Stimulated activated naive CD8-positive, alpha-beta T cell treated with anti-CD3 and anti-CD28 coated beads, Interleukin-15, Interleukin-2, amounts not matched to agents 100 ng/mL and 50 ng/mL, for 24 hours (primary cell): ENCODE measurements at regions not wholly inside any gene's neighbourhood (a gene's known extent, or its start where the extent isn't known, plus 50 kb on each side); places are given as distances from the start of the nearest gene placed in this dataset.

Experiments
- H3K27ac Mint-ChIP-seq: one replicate; pipeline ENCODE4 v1.8.0; 2021; ENCODE audit warnings: mild to moderate bottlenecking, mixed read lengths
- H3K27me3 Mint-ChIP-seq: one replicate; pipeline ENCODE4 v1.8.0; 2021; ENCODE audit warnings: mixed read lengths
- H3K36me3 Mint-ChIP-seq: one replicate; pipeline ENCODE4 v1.8.0; 2021; ENCODE audit warnings: low read depth, mixed read lengths
- H3K4me1 Mint-ChIP-seq: one replicate; pipeline ENCODE4 v1.8.0; 2021; ENCODE audit warnings: low read depth, mixed read lengths
- H3K4me3 Mint-ChIP-seq: one replicate; pipeline ENCODE4 v1.8.0; 2021; ENCODE audit warnings: mild to moderate bottlenecking, mixed read lengths
- H3K9me3 Mint-ChIP-seq: one replicate; pipeline ENCODE4 v1.8.0; 2021; ENCODE audit warnings: mixed read lengths

DNA sequence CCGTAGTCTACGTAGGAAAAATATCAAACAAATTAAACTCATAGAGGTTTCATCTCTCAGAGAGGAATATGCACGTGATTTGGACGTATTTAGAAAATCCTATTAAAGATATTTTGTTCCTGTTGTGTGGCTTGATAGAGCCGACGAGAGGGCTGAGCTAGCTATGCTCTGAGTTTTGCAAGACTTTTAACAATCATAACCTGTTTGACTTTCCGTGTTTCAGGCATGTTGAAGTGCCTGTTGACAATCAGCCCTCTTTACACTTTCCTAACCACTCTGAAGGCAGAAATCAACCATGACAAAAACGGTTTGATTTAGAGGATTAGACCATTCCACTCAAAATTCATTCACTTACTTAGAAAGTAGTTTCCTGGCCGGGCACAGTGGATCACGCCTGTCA lies 297.3 kb downstream of the ASMT start:
- H3K36me3 Mint-ChIP-seq: no peaks in the 10 kb centered on the region
- H3K4me3 Mint-ChIP-seq: no peak overlapping the region
- H3K27me3 Mint-ChIP-seq: peaks cover 13% of the 10 kb centered on the region
- H3K9me3 Mint-ChIP-seq: no peaks in the 10 kb centered on the region
- H3K4me1 Mint-ChIP-seq: no peaks in the 10 kb centered on the region
- no peak overlapping the region for H3K27ac Mint-ChIP-seq

DNA sequence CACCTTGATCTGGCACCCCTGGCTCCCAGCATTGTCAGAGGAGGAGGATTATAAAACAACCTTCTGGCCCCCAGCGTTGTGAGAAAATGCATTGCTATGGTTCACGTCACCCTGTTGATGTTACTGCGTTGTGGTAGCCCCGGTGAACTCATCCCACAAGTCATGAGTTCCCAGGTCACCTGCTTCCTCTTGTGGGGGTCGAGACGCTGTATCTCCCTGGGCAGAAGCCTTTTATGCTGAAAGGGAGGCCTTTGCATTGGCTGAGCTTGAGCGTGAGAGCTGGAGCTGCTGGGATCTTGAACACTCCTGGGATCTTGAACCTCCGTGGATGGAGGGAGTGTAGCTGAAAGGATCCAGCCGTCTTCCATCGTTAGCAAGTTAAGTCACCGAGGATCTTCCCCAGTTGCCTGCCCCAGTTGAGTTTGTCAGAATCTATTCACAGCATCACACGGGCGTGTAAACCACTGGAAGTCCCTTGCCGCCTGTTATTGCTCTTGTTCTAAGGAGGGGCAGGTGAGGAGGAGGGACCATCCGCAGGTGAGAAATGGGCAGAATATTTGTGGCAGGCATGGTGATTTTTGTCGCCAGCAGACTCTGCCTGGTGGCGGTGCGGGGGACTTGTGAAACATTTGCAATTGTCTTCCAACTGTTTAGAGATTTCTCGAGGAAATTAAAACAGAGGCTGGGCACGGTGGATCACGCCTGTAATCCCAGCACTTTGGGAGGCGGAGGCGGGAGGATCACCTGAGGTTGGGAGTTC lies 299.9 kb downstream of the ASMT start:
- no peaks in the 10 kb centered on the region for H3K36me3 Mint-ChIP-seq
- H3K4me3 Mint-ChIP-seq: no peak overlapping the region
- H3K9me3 Mint-ChIP-seq: no peaks in the 10 kb centered on the region
- H3K27ac Mint-ChIP-seq: no peak overlapping the region
- H3K27me3 Mint-ChIP-seq: peaks cover 8% of the 10 kb centered on the region
- no peaks in the 10 kb centered on the region for H3K4me1 Mint-ChIP-seq

DNA sequence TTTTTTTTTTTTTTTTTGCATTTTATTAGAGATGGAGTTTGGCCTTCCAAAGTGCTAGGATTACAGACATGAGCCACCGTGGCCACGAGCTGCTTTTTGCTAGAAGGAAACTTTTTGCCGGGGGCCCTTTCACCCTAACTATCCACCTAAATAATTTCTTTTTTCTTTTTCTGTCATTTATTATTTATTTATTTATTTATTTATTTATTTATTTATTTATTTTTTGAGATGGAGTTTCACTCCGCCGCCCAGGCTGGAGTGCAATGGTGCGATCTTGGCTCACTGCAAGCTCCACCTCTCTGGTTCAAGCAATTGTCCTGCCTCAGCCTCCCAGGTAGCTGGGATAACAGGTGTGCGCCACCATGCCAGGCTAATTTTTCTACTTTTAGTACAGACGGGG lies 303.9 kb downstream of the ASMT start:
- Mint-ChIP-seq H3K27ac (no peak overlapping the region), H3K27me3 (peaks cover 3% of the 10 kb centered on the region), H3K36me3 (no peaks in the 10 kb centered on the region), H3K9me3 (no peaks in the 10 kb centered on the region), H3K4me3 (no peak overlapping the region), H3K4me1 (no peaks in the 10 kb centered on the region)

DNA sequence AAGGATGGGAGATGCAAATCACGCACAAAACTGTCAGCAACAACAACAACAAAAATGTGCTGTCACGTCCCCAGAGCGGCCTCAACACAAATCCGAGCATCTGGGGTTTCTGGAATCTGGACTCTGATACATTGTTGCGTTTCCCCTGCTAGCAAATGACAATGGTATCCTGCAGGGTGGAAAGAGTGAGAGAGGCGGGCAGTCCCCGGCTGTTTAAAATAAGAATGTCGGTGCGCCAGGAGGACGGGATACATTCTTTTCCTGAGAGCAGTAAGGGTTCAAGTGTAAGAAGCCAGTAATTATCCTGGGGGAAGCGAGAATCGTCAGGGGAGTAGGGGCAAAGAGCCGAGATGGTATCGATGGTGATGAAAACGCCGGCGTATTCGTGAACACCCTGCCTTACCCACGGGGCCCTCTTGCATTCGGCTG lies 310.2 kb downstream of the ASMT start:
- H3K27me3 Mint-ChIP-seq: peaks cover 10% of the 10 kb centered on the region
- H3K4me1 Mint-ChIP-seq: no peaks in the 10 kb centered on the region
- H3K36me3 Mint-ChIP-seq: no peaks in the 10 kb centered on the region
- H3K4me3 Mint-ChIP-seq: no peak overlapping the region
- no peaks in the 10 kb centered on the region for H3K9me3 Mint-ChIP-seq
- H3K27ac Mint-ChIP-seq: no peak overlapping the region

DNA sequence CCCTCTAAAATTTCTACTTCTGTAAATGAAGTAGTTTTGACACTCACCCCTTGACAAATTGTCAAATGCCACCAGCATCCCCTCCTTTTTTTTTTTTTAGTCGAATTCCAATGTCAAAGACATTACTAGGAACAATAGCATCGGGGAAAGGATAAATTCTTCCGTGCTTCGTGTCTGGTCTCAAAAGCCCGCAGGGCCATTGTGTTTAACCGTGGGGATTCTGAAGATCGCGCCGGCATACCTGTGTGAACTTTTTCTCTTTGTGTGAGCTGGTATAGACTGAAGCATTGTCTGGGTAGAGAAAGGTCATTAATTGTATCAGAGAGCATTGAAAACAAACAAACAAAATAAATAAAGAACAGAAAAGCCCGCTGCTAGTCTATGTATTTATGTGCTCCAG lies 313.9 kb downstream of the ASMT start:
- H3K36me3 Mint-ChIP-seq: no peaks in the 10 kb centered on the region
- H3K27ac Mint-ChIP-seq: no peak overlapping the region
- no peaks in the 10 kb centered on the region for H3K4me1 Mint-ChIP-seq
- no peaks in the 10 kb centered on the region for H3K9me3 Mint-ChIP-seq
- H3K4me3 Mint-ChIP-seq: no peak overlapping the region
- H3K27me3 Mint-ChIP-seq: peaks cover 11% of the 10 kb centered on the region

DNA sequence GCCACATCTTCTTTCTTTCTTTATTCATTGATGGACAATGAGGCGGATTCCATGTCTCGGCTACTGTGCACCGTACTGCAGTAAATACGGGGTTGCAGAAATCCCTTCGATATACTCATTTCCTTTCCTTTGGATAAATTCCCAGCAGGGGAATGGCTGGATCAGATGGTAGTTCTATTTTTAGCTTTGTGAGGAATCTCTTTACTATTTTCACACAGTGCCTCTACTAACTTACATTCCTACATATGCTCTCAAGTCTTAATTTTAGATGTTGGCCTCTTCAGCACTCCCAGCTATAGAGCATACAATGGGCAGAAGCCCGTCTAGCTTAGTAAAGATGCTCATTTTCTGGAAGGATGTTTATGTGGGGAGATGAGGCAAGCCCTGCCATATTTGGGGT lies 317.4 kb downstream of the ASMT start:
- Mint-ChIP-seq H3K4me3 (no peak overlapping the region), H3K27ac (no peak overlapping the region), H3K36me3 (no peaks in the 10 kb centered on the region), H3K4me1 (no peaks in the 10 kb centered on the region), H3K9me3 (no peaks in the 10 kb centered on the region), H3K27me3 (peaks cover 3% of the 10 kb centered on the region)

DNA sequence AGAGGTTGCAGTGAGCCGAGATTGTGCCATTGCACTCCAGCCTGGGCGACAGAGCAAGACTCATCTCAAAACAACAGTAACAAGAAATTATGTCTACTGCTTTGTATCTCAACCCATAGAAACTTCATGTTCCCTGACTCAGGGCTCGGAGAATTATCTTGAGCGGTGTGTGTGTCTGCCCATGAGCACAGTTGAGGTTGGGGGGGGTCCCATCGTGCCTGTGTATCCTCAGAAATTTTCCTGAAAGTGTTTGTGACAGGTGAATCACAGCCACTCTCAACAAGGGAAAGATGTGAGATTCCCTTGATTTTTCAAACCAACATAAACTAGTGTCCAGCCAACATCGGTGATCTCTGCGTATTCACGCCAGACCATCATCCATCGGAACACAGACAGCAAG lies 319.1 kb downstream of the ASMT start:
- no peak overlapping the region for H3K27ac Mint-ChIP-seq
- peaks cover 3% of the 10 kb centered on the region for H3K27me3 Mint-ChIP-seq
- peaks cover 14% of the 10 kb centered on the region for H3K9me3 Mint-ChIP-seq
- H3K36me3 Mint-ChIP-seq: no peaks in the 10 kb centered on the region
- H3K4me1 Mint-ChIP-seq: no peaks in the 10 kb centered on the region
- H3K4me3 Mint-ChIP-seq: no peak overlapping the region

DNA sequence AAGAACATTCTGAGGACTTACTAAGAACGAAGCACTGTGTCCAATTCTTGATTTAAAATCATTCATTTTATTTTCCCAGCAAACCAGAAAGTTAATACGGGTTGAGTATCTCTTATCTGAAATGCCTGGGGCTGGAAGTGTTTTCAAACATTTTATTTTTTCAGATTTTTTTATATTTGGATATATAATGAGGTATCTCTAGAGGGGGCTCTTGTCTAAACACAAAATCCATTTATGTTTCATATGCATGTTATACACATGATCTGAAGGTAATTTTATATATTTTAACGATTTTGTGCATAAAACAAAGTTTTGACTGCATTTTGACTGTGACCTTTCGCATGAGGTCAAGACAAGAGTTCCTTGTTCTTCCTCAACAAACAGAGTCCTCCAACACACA lies 320.9 kb downstream of the ASMT start:
- peaks cover 17% of the 10 kb centered on the region for H3K9me3 Mint-ChIP-seq
- H3K27me3 Mint-ChIP-seq: peaks cover 3% of the 10 kb centered on the region
- H3K4me1 Mint-ChIP-seq: no peaks in the 10 kb centered on the region
- H3K36me3 Mint-ChIP-seq: no peaks in the 10 kb centered on the region
- H3K27ac Mint-ChIP-seq: no peak overlapping the region
- H3K4me3 Mint-ChIP-seq: no peak overlapping the region

DNA sequence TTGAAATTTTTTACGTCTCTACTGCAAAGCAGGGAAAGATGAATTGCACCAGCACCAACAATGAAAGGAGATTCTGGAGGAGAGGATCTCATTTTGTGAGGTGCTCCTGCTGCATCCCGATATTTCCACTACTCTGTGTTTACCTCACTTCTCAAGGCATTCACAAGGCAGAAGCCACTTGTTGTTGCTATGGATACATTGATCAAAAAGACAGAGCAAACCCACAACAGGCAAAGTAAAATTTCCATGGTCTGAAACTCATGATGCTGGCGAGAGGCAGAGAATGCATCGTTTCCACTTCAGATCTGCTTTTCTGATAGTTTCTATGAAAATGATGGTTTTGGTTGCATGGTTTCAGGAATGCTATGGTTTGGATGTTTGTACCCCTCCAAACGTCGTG lies 323.3 kb downstream of the ASMT start:
- no peaks in the 10 kb centered on the region for H3K27me3 Mint-ChIP-seq
- no peak overlapping the region for H3K4me3 Mint-ChIP-seq
- no peak overlapping the region for H3K27ac Mint-ChIP-seq
- H3K36me3 Mint-ChIP-seq: no peaks in the 10 kb centered on the region
- H3K9me3 Mint-ChIP-seq: peaks cover 17% of the 10 kb centered on the region
- no peaks in the 10 kb centered on the region for H3K4me1 Mint-ChIP-seq

DNA sequence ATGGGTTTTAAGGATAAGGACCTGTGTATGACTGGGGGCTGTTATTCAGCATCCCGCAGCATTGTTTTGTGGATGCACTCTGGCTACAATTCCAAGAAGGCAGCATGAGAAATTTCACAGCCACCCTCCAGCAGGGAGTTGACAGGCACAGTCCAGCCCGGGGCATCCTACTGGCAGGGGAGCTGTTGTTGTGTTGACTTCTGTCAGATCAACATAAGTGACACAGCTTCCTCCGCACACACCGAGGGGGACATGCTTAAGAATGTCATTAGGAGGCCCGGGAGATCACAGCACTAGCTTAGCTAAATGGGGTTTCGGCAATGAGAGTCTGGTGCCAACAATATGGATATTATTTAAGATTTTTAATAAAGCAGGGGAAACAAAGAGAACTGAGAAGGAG lies 326.5 kb downstream of the ASMT start:
- Mint-ChIP-seq H3K4me3 (no peak overlapping the region), H3K4me1 (no peaks in the 10 kb centered on the region), H3K36me3 (no peaks in the 10 kb centered on the region), H3K27ac (no peak overlapping the region), H3K27me3 (no peaks in the 10 kb centered on the region), H3K9me3 (peaks cover 17% of the 10 kb centered on the region)

DNA sequence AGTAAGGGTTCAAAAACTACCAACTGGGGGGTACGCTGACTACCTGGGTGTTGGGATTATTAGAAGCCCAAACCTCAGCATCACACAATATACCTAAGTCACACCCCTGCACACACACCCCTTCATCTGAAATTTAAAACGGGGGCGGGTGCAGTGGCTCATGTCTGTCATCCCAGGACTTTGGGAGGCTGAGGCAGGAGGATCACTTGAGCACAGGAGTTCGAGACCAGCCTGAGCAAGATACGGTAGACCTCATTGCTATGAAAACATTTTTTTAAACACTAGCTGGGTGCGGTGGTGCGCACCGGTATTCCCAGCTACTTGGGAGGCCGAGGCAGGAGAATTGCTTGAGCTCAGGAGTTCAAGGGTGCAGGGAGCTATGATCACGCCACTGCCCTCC lies 331.0 kb downstream of the ASMT start:
- Mint-ChIP-seq H3K36me3 (no peaks in the 10 kb centered on the region), H3K9me3 (no peaks in the 10 kb centered on the region), H3K27ac (no peak overlapping the region), H3K27me3 (no peaks in the 10 kb centered on the region), H3K4me1 (no peaks in the 10 kb centered on the region), H3K4me3 (no peak overlapping the region)

DNA sequence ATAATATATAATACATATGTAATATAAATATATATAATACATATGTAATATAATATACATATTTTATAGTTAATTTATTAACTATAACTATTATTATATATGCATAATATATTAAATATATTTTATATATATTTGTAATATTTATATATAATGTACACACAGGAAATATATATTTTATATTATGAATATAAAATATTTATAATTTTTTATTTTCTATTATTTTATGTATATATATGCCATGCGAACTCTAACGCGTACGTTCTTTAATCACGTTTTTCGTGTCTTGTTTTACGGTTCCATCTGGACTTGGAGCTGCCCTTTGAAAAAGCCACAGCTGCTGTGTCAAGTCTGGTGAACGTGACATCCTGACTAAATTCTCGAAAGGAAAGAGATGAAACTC lies 332.1 kb downstream of the ASMT start:
- Mint-ChIP-seq H3K27me3 (no peaks in the 10 kb centered on the region), H3K27ac (no peak overlapping the region), H3K4me1 (no peaks in the 10 kb centered on the region), H3K4me3 (no peak overlapping the region), H3K36me3 (no peaks in the 10 kb centered on the region), H3K9me3 (no peaks in the 10 kb centered on the region)
